ENCODE measurements at regions not wholly inside any gene's neighbourhood (a gene's known extent, or its start where the extent isn't known, plus 50 kb on each side); places are given as distances from the start of the nearest gene placed in this dataset.

DNA sequence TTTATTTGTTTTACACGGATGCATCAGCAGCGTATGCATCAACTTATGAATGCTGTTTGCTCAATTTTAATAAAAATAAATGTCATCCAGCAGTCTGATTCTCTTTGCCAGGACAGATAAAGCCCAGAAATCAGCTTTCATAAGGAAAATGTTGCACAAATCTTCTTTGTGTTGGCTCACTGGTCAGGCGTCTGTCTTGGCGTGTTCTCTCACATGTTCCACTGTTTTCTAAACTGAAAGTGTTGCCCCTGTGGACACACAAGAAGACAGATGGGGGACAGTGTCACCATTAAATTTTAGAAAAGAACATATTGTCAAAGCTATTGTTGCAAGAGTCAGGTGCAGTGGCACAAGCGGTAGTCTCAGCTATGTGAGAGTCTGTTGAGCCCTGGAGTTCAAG lies 316.2 kb downstream of the CENPC start:
- no peak for DNase-seq (ENCODE audit: low spot score)

DNA sequence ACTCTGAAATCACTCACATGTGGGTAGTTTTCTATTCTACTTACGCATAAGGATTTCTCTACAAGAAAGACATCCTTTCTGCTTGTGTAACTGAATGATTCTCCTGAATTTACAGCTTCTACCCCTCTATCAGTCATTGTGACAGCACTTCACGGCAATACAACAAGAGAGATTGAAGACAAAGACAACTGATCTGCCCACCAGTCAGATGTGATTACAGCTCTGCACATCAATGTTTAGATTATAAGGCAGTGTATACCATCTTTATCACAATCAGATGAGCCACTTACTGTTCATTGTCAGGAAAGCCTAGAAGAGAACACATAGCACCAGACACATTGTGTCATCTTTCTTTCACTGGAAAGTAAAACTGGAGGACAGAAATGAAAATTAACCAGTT lies 324.4 kb downstream of the CENPC start:
- no peak for DNase-seq (ENCODE audit: low spot score)

DNA sequence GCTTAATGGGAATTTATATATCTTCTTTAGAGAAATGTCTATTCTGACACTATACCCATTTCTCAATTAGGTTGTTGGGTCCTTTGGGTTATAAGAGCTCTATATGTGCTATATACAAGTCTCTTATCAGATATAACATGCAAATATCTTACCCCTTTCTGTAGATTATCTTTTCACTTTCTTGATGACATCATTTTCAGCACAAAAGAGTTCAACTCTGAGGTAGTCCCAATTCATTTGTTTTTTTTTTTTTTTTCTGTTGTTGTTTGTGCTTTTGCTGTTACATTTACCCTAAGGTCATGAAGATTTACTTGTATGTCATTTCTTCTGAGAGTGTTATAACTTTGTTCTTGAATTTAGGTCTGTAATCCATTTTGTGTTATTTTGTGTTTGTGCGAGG lies 326.4 kb downstream of the CENPC start:
- no peak for DNase-seq (ENCODE audit: low spot score)

DNA sequence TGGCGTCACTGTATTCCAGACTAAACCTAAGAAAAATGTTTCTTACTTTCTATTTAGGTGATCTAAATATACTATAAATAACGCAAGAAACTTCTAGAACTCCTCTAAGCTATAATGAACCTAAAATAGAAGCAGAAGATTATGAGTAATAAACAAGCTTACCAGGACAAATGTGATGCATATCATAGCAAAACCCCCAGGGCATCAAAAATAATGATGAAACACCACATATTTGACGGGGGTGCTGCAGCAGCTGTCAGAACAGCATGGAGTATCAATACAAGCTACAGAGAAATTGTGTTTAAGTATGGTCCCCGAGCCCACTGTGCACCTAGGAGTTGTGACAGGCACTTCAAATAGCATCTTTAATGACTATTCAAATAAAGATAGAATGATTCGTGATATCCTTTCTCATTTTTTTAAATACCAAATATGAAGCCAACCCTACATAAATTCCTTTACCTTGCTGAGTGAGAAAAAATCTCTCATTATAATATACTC lies 337.3 kb downstream of the CENPC start:
- DNase-seq (ENCODE audit: low spot score) = no peak

DNA sequence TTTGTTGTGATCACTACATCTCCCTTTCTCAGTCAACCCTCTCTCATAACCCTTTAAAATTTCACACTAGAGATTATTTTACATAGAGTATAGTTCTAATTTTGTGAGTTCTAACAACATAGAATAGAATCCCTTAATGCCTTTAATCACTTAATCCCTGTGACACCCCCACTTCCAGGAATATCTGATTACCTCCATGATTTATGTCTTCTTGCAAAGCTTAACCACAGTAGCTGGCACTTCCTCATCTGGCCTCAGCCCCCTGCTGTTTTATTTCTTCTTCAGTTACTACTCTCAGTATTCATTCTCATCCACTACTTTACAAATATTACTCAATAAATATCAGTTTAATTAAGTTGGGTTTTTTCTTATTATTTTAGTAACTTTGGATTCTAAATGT lies 340.9 kb downstream of the CENPC start:
- no peak for DNase-seq (ENCODE audit: low spot score)

DNA sequence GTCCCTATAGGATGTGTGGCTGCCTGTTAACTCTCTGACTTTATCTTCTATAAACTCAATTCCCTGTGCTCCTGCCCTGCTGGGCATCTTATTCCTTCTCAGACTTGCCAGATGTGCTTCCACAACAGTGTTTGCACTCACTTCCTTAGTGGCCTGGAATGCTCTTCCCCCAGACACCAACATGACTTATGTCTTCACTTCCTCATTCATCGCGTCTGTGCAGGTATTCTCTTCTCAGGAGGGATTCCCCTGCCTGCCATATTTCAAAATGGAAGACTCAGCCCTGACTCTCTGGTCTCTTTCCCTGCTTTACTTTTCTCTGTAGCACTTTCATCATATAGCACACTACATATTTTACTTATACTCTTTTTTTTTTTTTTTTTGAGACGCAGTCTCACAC lies 344.0 kb downstream of the CENPC start:
- DNase-seq (ENCODE audit: low spot score) = no peak

DNA sequence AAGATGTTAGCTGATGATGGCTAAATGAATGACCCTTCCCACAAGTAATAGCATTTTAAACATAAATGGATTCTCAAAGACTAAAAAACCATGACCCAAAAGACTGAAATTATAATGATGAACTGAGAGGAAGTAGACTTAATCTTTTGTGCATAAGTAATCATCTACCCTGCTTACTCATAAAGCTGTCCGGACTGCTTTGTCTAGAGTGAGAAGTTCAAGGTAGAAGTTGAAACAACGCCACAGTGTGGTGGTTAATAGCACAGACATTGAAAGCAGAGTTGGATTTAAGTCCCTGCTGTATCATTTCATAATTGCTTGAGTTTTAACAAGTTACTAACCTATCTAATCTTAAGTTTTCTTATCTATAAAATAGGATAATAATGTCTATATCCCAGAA lies 346.6 kb downstream of the CENPC start:
- no peak for DNase-seq (ENCODE audit: low spot score)

DNA sequence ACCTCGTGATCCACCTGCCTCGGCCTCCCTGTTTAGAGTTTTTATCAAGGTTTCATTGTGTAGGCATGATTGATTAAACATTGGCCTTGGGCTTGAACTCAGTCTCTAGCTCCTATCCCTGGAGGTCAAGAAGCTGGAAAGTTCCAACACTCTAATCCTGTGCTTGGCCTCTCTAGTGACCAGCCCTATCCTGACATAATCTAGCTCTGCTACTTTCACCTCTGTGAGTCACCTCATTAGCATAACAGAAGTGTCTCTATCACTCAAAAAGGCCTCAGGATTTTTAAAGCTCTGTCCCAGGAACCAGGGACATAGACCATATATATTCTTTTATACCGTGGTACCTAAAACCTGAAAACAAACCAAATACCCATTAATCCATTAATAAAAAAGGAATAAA lies 377.5 kb downstream of the CENPC start:
- DNase-seq (ENCODE audit: low spot score) = no peak

DNA sequence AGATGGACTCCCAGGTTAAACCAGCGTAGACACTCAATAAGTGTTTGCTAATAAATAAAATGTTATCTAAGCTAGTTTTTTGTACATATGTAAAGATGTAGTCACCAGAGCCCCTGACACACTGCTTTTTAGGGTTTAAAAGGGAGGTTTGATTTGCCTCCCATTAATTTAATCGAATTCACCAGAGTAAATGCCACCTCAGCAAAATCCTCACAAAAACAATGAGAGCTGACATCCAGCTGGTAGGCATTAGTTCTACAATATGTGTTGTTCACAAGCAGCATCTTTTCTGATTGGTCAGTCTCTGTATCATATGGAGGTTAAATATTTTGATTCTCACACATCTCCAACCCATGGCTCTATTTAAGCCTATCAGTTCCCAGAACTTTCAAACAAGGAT lies 382.6 kb downstream of the CENPC start:
- no peak for DNase-seq (ENCODE audit: low spot score)

DNA sequence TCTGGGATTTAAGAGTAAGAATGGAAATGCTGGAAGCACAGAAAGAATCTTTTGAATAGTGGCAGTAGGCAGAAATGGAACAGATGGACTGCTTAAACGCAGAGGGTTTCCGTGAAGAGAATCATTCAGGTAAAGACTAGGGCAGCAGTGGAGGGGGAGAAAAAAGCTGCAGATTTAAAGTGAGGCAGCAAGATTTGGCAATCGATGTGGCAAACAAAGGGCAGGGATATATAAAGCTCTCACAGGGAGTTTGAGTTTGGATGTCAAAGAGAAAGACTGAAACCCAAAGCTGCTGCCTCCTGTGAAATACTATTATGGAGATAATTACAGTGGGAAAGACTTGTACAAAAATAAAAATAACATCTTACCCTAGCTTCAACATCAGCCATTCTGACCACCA lies 384.0 kb downstream of the CENPC start:
- no peak for DNase-seq (ENCODE audit: low spot score)

DNA sequence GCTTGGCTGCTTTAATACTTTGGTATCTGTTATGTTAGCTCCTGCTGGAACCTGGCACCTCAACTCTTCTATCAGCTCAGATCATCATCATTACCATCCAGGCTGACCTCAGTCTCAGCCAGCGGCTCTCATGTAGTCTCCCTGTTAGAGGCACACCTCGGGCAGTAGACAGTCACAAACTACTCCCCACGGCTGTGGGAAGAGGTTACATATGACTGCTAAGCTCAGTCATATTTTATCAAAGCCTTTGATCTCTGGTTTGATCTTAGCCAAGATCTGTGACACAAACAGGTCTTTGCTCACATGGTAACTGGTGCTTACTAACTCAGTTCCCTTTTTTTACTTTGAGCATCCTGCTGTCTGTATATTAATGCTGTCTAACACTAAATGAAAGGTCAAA lies 384.9 kb downstream of the CENPC start:
- no peak for DNase-seq (ENCODE audit: low spot score)

DNA sequence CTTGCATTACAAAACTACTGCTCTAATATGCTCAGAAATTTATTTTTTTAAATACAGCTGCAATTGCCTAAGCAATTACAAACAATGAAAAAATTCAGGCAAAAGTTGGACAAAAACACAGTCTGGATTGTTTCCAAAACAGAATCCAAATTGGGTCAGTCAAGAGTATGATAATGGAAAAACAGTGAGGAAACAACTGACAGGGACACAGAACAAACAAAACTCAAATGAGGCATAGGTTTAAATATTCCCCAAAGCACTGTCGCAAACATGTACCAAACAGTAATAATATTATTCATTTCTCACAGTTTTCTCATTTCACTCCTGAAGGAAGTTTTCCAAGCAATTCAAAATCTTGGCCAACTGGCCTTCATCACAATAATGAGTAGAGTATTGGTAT lies 386.6 kb downstream of the CENPC start:
- no peak for DNase-seq (ENCODE audit: low spot score)

DNA sequence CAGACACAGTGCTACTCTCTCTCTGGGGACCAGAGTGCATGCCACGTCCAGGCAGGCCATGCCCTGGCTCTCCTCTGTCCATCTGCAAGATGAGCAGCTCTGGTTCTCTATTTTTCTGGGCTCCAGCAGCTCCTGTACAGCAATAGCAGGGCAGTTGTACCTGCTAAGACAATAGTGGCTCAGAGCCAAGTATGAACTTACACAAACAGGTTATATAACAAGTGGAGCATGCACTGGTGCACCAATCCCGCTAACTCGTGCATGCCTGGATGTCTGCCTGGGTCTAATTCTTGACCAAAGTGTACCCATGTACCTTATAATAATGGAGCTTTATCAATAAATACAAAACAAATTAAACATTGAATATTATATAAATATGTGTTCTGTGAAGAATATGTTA lies 392.3 kb downstream of the CENPC start:
- DNase-seq (ENCODE audit: low spot score) = no peak

DNA sequence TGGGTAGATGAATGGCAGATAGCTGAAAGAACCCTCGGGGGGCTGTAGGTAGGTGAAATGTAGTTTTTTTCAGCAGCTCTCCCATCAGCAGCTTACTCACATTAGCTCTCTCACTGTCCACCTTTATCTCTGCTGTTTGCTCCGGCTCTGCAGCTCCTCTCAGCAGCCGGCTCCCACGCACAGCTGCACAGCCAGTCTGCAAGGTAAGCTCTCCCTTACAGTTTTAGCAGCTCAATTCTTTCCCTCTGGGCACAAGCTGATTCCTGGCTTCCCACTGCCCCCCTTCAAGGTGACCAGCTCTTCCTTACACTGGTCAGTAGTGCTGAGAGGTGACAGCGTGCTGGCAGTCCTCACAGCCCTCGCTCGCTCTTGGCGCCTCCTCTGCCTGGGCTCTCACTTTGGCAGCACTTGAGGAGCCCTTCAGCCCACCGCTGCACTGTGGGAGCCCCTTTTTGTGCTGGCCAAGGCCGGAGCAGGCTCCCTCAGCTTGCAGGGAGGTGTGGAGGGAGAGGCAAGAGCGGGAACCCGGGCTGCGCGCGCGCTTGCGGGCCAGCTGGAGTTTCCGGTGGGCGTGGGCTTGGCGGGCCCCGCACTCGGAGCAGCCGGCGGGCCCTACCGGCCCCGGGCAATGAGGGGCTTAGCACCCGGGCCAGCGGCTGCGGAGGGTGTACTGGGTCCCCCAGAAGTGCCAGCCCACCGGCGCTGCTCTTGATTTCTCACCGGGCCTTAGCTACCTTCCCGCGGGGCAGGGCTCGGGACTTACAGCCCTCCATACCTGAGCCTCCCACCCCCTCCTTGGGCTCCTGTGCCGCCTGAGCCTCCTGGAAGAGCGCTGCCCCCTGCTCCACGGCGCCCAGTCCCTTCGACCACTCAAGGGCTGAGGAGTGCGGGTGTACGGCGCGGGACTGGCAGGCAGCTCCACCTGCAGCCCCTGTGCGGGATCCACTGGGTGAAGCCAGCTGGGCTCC lies 393.6 kb downstream of the CENPC start:
- DNase-seq (ENCODE audit: low spot score) = no peak

DNA sequence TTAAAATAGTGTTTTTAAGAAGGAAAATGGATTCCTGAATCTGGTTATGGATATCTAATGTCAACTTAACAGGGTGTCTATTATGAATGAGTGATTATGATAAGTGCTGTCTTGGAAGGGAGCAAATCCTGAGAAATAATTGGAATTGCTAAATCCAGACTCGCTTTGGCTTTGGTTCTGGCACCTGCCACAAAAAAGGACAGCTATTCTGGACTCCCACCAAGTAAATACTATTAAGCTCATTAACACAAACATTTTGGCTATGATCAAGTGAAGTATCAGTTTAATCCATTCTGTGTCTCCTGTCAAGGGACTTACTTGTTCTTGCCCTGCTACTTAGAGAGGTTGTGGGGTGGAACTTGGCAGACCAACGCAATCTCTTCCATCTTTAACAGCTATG lies 403.7 kb downstream of the CENPC start:
- DNase-seq (ENCODE audit: low spot score) = no peak

DNA sequence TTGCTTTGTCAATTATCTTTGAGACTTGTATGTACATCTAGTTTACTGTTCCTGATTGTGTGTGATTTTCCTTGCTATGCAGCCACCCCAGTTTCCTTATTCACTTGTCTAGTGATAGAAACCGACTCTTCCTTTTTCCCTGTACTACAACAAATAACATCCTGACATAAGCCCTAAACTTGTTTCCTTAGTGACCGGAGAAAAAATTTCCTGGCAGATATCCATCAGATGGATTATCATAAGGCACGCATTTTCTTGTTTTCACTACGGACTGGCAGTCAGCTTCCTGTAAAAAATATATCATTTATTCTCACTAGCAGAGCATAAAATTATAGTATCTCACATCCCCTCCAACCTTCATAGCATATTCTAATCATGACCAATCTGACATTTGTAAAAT lies 410.7 kb downstream of the CENPC start:
- no peak for DNase-seq (ENCODE audit: low spot score)

DNA sequence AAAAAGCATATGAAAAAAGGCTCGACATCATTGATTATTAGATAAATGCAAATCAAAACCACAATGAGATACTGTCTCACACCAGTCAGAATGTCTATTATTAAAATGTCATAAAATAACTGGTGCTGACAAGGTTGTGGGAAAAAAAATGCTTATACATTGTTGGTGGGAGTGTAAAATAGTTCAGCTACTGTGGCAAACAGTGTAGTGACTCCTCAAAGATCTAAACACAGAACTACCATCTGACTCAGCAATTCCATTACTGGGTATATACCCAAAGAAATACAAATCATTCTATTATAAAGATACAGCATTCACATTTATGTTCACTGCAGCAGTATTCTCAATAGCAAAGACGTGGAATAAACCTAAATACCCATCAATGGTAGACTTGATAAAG lies 412.1 kb downstream of the CENPC start:
- no peak for DNase-seq (ENCODE audit: low spot score)

DNA sequence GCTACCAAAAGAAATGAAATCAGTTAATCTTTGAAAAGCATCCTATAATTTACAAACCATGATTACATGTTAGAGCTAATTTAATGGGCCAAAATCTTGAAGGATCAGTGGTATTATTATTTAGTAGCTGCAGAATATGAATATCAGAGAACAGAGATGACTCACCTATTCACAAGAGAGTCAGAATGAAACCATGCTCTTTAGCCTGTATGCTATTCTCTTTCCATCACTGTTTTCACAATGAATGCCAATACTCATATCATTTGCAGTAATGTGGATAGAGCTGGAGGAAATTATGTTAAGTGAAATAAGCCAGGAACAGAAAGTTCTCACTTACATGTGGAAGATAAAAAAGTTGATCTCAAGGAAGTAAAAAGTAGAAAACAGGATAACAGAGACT lies 414.1 kb downstream of the CENPC start:
- no peak for DNase-seq (ENCODE audit: low spot score)

DNA sequence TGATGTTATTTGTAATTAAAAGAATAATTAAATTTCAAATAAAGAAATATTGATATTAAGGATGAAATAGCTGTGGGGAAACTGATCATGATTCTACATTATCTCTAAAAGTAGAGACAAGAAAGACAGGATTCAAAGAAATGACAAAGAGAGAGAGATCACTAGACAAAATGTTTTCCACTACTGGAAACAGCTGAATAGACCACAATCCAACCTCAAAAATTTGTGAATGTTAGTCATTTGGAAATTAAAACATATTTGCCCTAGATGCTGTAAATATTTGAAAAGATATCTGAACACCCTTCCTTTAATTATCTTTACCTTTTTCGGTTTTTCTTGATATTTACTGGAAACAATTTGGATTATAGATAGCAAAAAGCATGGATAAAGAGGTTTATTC lies 414.9 kb downstream of the CENPC start:
- no peak for DNase-seq (ENCODE audit: low spot score)

DNA sequence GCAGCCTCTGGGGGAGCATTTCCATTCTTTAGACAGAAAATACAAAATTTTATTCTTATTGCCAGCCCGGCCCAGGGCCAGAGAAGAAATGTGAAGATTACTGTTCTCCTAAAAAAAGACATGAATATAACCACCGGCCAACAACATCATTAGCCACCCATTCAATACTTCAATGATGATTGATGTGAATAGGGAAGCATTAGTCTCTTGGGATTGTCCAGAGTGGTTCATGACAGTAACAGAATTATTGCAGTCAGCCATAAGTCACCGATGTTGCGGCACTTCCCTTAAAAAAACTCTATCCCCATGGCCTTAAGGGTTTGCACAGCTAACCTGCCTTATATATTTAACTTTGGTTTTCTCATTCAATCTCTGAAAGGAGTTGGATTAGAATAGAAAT lies 418.7 kb downstream of the CENPC start:
- no peak for DNase-seq (ENCODE audit: low spot score)

DNA sequence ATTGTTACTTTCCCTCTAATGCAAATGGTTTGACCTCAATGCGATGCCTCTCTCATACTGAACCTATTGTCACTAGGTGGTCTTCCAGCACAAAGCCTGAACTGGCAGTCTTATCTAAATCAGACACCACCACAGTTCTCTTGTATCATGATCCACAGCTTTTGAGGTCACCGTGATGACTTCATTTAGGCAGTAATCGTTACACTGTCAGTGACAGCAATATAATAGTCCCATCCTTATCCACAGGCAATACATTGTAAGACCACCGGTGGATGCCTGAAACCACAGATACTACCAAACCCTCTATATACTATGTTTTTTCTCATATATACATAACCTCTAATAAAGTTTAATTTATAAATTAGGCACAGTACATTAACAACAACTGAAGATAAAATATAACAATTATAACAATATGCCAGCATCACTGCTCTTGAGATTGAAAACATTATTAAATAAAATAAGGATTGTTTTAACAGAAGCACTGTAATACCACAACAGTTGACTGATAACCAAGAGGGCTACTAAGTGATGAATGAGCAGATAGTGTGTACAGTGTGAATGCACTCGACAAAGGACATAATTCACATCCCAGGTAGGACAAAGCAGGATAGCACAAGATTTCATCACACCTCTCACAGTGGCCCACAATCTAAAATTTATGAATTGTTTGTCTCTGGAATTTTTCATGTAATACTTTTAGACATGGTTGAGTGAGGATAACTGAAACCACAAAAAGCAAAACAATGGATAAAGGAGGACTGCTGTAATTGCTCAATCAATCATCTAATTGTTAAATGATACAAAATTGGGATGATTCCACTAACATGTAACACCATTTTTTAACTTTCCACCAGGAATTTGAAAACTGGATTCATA lies 419.4 kb downstream of the CENPC start:
- DNase-seq (ENCODE audit: low spot score) = no peak

DNA sequence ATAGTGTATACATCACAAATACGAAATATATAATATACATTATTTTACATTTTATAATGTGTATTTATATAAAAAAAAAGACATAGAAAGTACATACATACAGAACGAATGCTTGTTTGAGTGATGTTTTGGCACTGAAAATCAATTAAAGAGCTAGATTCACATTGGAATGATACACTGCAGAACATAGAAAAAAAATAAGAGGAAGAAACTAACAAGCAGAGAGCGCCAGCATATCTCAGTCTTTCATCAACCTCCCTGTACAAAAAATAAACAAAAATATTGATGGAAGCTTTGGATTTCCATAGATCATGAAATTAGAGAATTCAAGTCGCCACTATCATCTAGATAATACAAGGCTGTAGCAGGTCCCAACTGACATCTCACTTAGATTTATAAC lies 420.6 kb downstream of the CENPC start:
- no peak for DNase-seq (ENCODE audit: low spot score)

DNA sequence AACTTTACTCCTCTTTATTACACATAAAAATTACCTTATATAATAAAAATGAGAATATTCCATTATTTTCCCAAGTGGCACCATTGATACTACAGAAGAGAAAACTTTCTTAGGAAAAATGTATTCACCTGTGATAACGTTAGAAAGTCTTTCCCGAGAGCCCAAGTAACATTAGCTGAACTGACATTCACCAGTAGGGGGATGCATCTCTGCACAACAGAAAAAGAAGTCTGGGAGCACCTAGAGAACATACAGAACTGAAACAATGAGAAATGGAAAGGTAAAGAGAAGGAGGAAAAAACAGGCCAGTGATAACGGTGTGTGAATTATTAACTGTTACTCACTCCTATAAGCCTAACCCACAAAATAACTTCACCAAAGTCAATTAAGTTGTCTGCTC lies 423.3 kb downstream of the CENPC start:
- DNase-seq (ENCODE audit: low spot score) = no peak

Measured in HuH-7.5 (cell line).